ENCODE measurements at regions not wholly inside any gene's neighbourhood (a gene's known extent, or its start where the extent isn't known, plus 50 kb on each side); places are given as distances from the start of the nearest gene placed in this dataset.

- TF ChIP-seq CTCF (IDR thresholded peaks at IDR 0.05; ENCODE audit: low read depth, low read length), result no peak
- Histone ChIP-seq H3K36me3 (no peaks in the 10 kb centered on the region), H3K4me3 (ENCODE audit: low read depth, low read length) (no peak overlapping the region), H3K4me1 (no peaks in the 10 kb centered on the region), H3K9me3 (no peaks in the 10 kb centered on the region), H3K27me3 (no peaks in the 10 kb centered on the region)
- DNase-seq, result no peak
Measured at GRCh38 chr4:24236120-24236519, 346.3 kb upstream of the PPARGC1A start.

GRCh38 chr4:24235618-24236017 is 345.8 kb upstream of the PPARGC1A start:
- H3K9me3 ChIP-seq, result no peaks in the 10 kb centered on the region
- H3K4me3 ChIP-seq (ENCODE audit: low read depth, low read length), result no peak overlapping the region
- no peak for TF ChIP-seq CTCF (IDR thresholded peaks at IDR 0.05; ENCODE audit: low read depth, low read length)
- H3K4me1 ChIP-seq, result no peaks in the 10 kb centered on the region
- no peaks in the 10 kb centered on the region for H3K27me3 ChIP-seq
- no peaks in the 10 kb centered on the region for H3K36me3 ChIP-seq
- no peak for DNase-seq

- DNase-seq, result no peak
- no peaks in the 10 kb centered on the region for H3K4me1 ChIP-seq
- no peak overlapping the region for H3K4me3 ChIP-seq (ENCODE audit: low read depth, low read length)
- H3K36me3 ChIP-seq, result no peaks in the 10 kb centered on the region
- TF ChIP-seq CTCF (IDR thresholded peaks at IDR 0.05; ENCODE audit: low read depth, low read length), result no peak
- H3K9me3 ChIP-seq, result no peaks in the 10 kb centered on the region
- no peaks in the 10 kb centered on the region for H3K27me3 ChIP-seq
Measured at GRCh38 chr4:24234288-24234848, 344.5 kb upstream of the PPARGC1A start.

- Histone ChIP-seq H3K4me1 (no peaks in the 10 kb centered on the region), H3K4me3 (ENCODE audit: low read depth, low read length) (no peak overlapping the region), H3K9me3 (no peaks in the 10 kb centered on the region), H3K36me3 (no peaks in the 10 kb centered on the region), H3K27me3 (no peaks in the 10 kb centered on the region)
- TF ChIP-seq CTCF (IDR thresholded peaks at IDR 0.05; ENCODE audit: low read depth, low read length), result no peak
- DNase-seq, result no peak
Measured at GRCh38 chr4:24230955-24231354, 341.1 kb upstream of the PPARGC1A start.

- no peaks in the 10 kb centered on the region for H3K36me3 ChIP-seq
- TF ChIP-seq CTCF (IDR thresholded peaks at IDR 0.05; ENCODE audit: low read depth, low read length), result no peak
- H3K4me3 ChIP-seq (ENCODE audit: low read depth, low read length), result no peak overlapping the region
- DNase-seq, result no peak
- no peaks in the 10 kb centered on the region for H3K27me3 ChIP-seq
- no peaks in the 10 kb centered on the region for H3K9me3 ChIP-seq
- no peaks in the 10 kb centered on the region for H3K4me1 ChIP-seq
Measured at GRCh38 chr4:24229978-24230377, 340.1 kb upstream of the PPARGC1A start.

GRCh38 chr4:24228692-24229091 is 338.8 kb upstream of the PPARGC1A start:
- no peak for DNase-seq
- Histone ChIP-seq H3K4me3 (ENCODE audit: low read depth, low read length) (no peak overlapping the region), H3K36me3 (no peaks in the 10 kb centered on the region), H3K4me1 (no peaks in the 10 kb centered on the region), H3K9me3 (no peaks in the 10 kb centered on the region), H3K27me3 (no peaks in the 10 kb centered on the region)
- no peak for TF ChIP-seq CTCF (IDR thresholded peaks at IDR 0.05; ENCODE audit: low read depth, low read length)

Measured in BE2C (cell line).